Tibial artery (tissue), 4 donors: ENCODE measurements at regions not wholly inside any gene's neighbourhood (a gene's known extent, or its start where the extent isn't known, plus 50 kb on each side); places are given as distances from the start of the nearest gene placed in this dataset.
A peak's percentile ranks its signal among the peaks of the same experiment; 100 is the strongest.

Experiments used
- DNase-seq, 2 donors: peaks; one replicate each; pipeline ENCODE4 v3.0.0-alpha.2; 2019
- H3K27ac ChIP-seq, 2 donors: fragments of 200-600 bp; sonication (generic) in 1 of 2; 1 replicate in 1 of 2; 2 replicates in 1 of 2; pipeline ENCODE4 v1.5.1; 2018 to 2019; ENCODE audit warnings: mild to moderate bottlenecking in 1 of 2
- H3K27me3 ChIP-seq, 2 donors: fragments of 200-600 bp; sonication (generic) in 1 of 2; one replicate each; pipeline versions ENCODE4 v1.5.1 to v1.6.0; 2016 to 2019
- H3K36me3 ChIP-seq, 3 donors: fragments of 200-600 bp; sonication (generic) in 2 of 3; one replicate each; pipeline ENCODE4 v1.5.1; 2016 to 2019; ENCODE audit warnings: mild to moderate bottlenecking in 2 of 3
- H3K4me1 ChIP-seq, 4 donors: fragments of 200-600 bp; sonication (generic) in 2 of 4; 1 replicate in 3 of 4; 2 replicates in 1 of 4; pipeline ENCODE4 v1.5.1; 2016 to 2019
- H3K4me3 ChIP-seq, 2 donors: fragments of 200-600 bp; sonication (generic) in 1 of 2; 1 replicate in 1 of 2; 2 replicates in 1 of 2; pipeline ENCODE4 v1.5.1; 2018 to 2019; ENCODE audit warnings: mild to moderate bottlenecking in 2 of 2
- H3K9me3 ChIP-seq, 3 donors: fragments of 200-600 bp; sonication (generic) in 1 of 3; one replicate each; pipeline ENCODE4 v1.5.1; 2016 to 2019
- CTCF ChIP-seq, 2 experiments: fragments of 200-600 bp in 1 of 2; fragments of 450-650 bp in 1 of 2; IDR thresholded peaks; one replicate each; pipeline ENCODE4 v1.5.1; 2017 to 2019; ENCODE audit warnings: antibody characterized with exemption in 2 of 2, mild to moderate bottlenecking in 1 of 2, moderate library complexity in 1 of 2
- intact Hi-C: fragments of 100-400 bp; cut with DNase I; formaldehyde crosslinking; loops from one replicate; pipeline ENCODE4 v1.15.0; 2023; ENCODE audit warnings: low total_unique reads

DNA sequence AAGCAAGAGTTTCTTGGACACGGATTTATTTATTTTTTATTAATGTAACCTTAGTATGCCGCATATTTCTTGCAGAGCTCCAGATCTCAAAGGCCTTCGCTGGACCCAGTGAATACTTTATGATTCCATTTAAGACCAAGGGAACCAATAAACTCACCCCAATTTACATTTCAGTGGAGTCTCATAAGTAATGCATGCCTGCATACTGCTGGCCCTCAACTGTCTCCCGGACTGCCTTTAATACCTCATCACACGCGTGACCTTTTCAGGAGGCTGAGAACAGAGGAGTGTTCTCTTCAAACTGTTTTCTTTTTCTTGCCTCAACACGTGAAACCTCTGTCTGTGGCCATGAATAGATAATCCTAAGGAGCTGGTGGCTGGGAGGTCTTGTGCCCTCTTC, 240.9 kb downstream of the STIM2 start:
- no peaks in the 10 kb centered on the region for H3K27me3 ChIP-seq
- H3K9me3 ChIP-seq = no peaks in the 10 kb centered on the region
- DNase-seq = peak in 1 of 2 donors; percentile 11
- no peaks in the 10 kb centered on the region for H3K4me1 ChIP-seq
- no peak for TF ChIP-seq CTCF (IDR thresholded peaks at IDR 0.05)
- no peak overlapping the region for H3K4me3 ChIP-seq
- no peak overlapping the region for H3K27ac ChIP-seq
- no peaks in the 10 kb centered on the region for H3K36me3 ChIP-seq
- intact Hi-C loops = no loop called here

DNA sequence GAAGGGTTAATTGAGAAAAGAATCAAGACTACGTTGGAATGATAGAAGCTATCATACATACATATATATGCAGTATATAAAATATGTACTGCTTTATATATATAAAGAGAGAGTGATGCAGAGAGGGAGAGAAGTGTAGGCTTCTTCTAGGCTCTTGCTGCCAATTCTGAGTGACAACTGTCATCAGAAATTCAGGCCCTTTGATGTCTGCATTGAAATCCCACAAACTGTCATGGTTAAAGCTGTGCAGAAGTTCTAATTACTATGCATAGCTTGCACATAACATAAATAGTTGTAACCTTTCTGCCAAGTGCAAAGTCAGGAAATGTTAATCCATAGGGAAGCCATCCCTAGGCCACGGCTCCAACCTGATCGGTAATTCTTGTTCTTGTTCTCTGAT, 251.0 kb downstream of the STIM2 start:
- no peak overlapping the region for H3K27ac ChIP-seq
- intact Hi-C loops = no loop called here
- no peaks in the 10 kb centered on the region for H3K4me1 ChIP-seq
- no peak for DNase-seq
- no peak for TF ChIP-seq CTCF (IDR thresholded peaks at IDR 0.05)
- H3K27me3 ChIP-seq = no peaks in the 10 kb centered on the region
- no peaks in the 10 kb centered on the region for H3K9me3 ChIP-seq
- no peak overlapping the region for H3K4me3 ChIP-seq
- H3K36me3 ChIP-seq = no peaks in the 10 kb centered on the region

GRCh38 chr4:27112587-27112986, 251.9 kb downstream of the STIM2 start:
- H3K9me3 ChIP-seq = no peaks in the 10 kb centered on the region
- H3K27ac ChIP-seq = no peak overlapping the region
- H3K4me3 ChIP-seq = no peak overlapping the region
- DNase-seq = peak in 1 of 2 donors; percentile 2
- no peak for TF ChIP-seq CTCF (IDR thresholded peaks at IDR 0.05)
- H3K36me3 ChIP-seq = no peaks in the 10 kb centered on the region
- H3K4me1 ChIP-seq = no peaks in the 10 kb centered on the region
- no peaks in the 10 kb centered on the region for H3K27me3 ChIP-seq
- intact Hi-C loops = no loop called here

DNA sequence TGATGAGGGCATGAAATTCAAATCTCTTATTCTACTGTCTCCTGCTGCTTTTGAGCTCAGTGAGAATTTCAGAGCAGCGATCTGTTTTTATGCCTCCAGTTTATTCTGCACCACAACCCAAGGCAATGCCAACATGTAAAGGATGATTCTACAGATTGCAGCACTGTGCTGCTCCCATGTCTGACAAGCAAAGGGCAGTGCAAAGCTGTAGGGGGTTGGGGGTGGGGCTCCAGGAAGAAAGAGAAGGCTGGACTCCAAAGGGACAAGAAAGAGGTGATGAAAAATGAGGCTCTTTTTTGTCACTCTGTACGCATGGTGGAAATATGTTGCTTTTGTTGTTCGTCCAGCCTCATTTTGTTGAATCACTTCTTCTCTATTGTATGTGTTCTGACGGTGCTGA, 254.6 kb downstream of the STIM2 start:
- TF ChIP-seq CTCF (IDR thresholded peaks at IDR 0.05) = no peak
- intact Hi-C loops = no loop called here
- H3K9me3 ChIP-seq = no peaks in the 10 kb centered on the region
- H3K27me3 ChIP-seq = no peaks in the 10 kb centered on the region
- H3K4me1 ChIP-seq = no peaks in the 10 kb centered on the region
- H3K36me3 ChIP-seq = no peaks in the 10 kb centered on the region
- H3K4me3 ChIP-seq = no peak overlapping the region
- no peak overlapping the region for H3K27ac ChIP-seq
- no peak for DNase-seq

GRCh38 chr4:27117453-27117852, 256.8 kb downstream of the STIM2 start:
- intact Hi-C loops = no loop called here
- no peaks in the 10 kb centered on the region for H3K9me3 ChIP-seq

More at GRCh38 chr4:27117453-27117852, 256.8 kb downstream of the STIM2 start:
- DNase-seq = peak in 1 of 2 donors; percentile 19
- H3K4me3 ChIP-seq = no peak overlapping the region
- no peak overlapping the region for H3K27ac ChIP-seq
- H3K36me3 ChIP-seq = no peaks in the 10 kb centered on the region
- TF ChIP-seq CTCF (IDR thresholded peaks at IDR 0.05) = no peak
- H3K27me3 ChIP-seq = no peaks in the 10 kb centered on the region
- no peaks in the 10 kb centered on the region for H3K4me1 ChIP-seq
